DOHH2 (cell line): ENCODE measurements at regions not wholly inside any gene's neighbourhood (a gene's known extent, or its start where the extent isn't known, plus 50 kb on each side); places are given as distances from the start of the nearest gene placed in this dataset.

Source experiments
- EZH2phosphoT487 ChIP-seq: fragments of 200-600 bp; sonication (generic); IDR thresholded peaks from 2 replicates; pipeline ENCODE4 v1.6.1; 2017; ENCODE audit warnings: borderline replicate concordance, mild to moderate bottlenecking, antibody characterized with exemption, low read length, moderate library complexity, mixed read lengths
- TF ChIP-seq, protein P1 (sequence below): fragments of 200-600 bp; sonication (generic); IDR thresholded peaks from one replicate; pipeline ENCODE4 v1.5.1; 2014; ENCODE audit warnings: antibody characterized with exemption, mild to moderate bottlenecking, low read depth, low read length; ENCODE audit not compliant: poor library complexity, severe bottlenecking

- TF ChIP-seq, protein P1, sequence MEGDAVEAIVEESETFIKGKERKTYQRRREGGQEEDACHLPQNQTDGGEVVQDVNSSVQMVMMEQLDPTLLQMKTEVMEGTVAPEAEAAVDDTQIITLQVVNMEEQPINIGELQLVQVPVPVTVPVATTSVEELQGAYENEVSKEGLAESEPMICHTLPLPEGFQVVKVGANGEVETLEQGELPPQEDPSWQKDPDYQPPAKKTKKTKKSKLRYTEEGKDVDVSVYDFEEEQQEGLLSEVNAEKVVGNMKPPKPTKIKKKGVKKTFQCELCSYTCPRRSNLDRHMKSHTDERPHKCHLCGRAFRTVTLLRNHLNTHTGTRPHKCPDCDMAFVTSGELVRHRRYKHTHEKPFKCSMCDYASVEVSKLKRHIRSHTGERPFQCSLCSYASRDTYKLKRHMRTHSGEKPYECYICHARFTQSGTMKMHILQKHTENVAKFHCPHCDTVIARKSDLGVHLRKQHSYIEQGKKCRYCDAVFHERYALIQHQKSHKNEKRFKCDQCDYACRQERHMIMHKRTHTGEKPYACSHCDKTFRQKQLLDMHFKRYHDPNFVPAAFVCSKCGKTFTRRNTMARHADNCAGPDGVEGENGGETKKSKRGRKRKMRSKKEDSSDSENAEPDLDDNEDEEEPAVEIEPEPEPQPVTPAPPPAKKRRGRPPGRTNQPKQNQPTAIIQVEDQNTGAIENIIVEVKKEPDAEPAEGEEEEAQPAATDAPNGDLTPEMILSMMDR, result no peak
- no peak for TF ChIP-seq EZH2phosphoT487
These were observed 100.7 kb downstream of the VEGFA start for GRCh38 chr6:43870660-43871061.
